ENCODE measurements at regions not wholly inside any gene's neighbourhood (a gene's known extent, or its start where the extent isn't known, plus 50 kb on each side); places are given as distances from the start of the nearest gene placed in this dataset.
"Not testable (repeated sequence)": the region's sequence is repeated elsewhere in the genome, so short reads cannot be mapped to it uniquely, and the experiment has no call there.

- DNase-seq, result no peak
Measured at GRCh38 chr9:21605489-21605931, 123.4 kb upstream of the IFNE start.

- no peak for DNase-seq
Measured at GRCh38 chr9:21607576-21607975, 125.5 kb upstream of the IFNE start.

GRCh38 chr9:21608200-21608599 is 126.1 kb upstream of the IFNE start:
- no peak for DNase-seq

- no peak for DNase-seq
Measured at GRCh38 chr9:21609506-21609905, 127.4 kb upstream of the IFNE start.

GRCh38 chr9:21611891-21612290 is 129.8 kb upstream of the IFNE start:
- peak; percentile 38 for DNase-seq

- DNase-seq, result no peak
Measured at GRCh38 chr9:21615018-21615417, 132.9 kb upstream of the IFNE start.

GRCh38 chr9:21615446-21615845 is 133.3 kb upstream of the IFNE start:
- no peak for DNase-seq

- DNase-seq, result no peak
Measured at GRCh38 chr9:21616082-21616778, 134.1 kb upstream of the IFNE start.

- DNase-seq, result no peak
Measured at GRCh38 chr9:21624675-21625644, 142.8 kb upstream of the IFNE start.

GRCh38 chr9:21626493-21626892 is 144.4 kb upstream of the IFNE start:
- DNase-seq, result no peak

GRCh38 chr9:21628954-21629353 is 146.8 kb upstream of the IFNE start:
- DNase-seq, result not testable (repeated sequence)

GRCh38 chr9:21634951-21635350 is 152.8 kb upstream of the IFNE start:
- DNase-seq, result no peak

GRCh38 chr9:21638104-21638503 is 156.0 kb upstream of the IFNE start:
- no peak for DNase-seq

GRCh38 chr9:21653091-21653490 is 149.3 kb upstream of the MTAP start:
- DNase-seq, result no peak

GRCh38 chr9:21653589-21653988 is 148.8 kb upstream of the MTAP start:
- no peak for DNase-seq

GRCh38 chr9:21656776-21657674 is 145.4 kb upstream of the MTAP start:
- no peak for DNase-seq

GRCh38 chr9:21657966-21658667 is 144.3 kb upstream of the MTAP start:
- no peak for DNase-seq

GRCh38 chr9:21660976-21661375 is 141.5 kb upstream of the MTAP start:
- no peak for DNase-seq

- DNase-seq, result no peak
Measured at GRCh38 chr9:21661626-21662025, 140.8 kb upstream of the MTAP start.

- DNase-seq, result no peak
Measured at GRCh38 chr9:21668516-21668915, 133.9 kb upstream of the MTAP start.

- DNase-seq, result no peak
Measured at GRCh38 chr9:21669701-21670100, 132.7 kb upstream of the MTAP start.

- DNase-seq, result peak; percentile 19
Measured at GRCh38 chr9:21670374-21670773, 132.1 kb upstream of the MTAP start.

Measured in CD4-positive, alpha-beta T cell treated with Interleukin-17A for 1 hour (primary cell).